Activated T-cell treated with anti-CD3 and anti-CD28 coated beads for 48 hours (primary cell): ENCODE measurements at regions not wholly inside any gene's neighbourhood (a gene's known extent, or its start where the extent isn't known, plus 50 kb on each side); places are given as distances from the start of the nearest gene placed in this dataset.

Experiments used
- DNase-seq: peaks from one replicate; pipeline ENCODE4 v3.0.0-alpha.2; 2020; ENCODE audit warnings: low read depth

GRCh38 chr9:86893811-86894490, 53.4 kb downstream of the GAS1 start:
- DNase-seq, result no peak

DNA sequence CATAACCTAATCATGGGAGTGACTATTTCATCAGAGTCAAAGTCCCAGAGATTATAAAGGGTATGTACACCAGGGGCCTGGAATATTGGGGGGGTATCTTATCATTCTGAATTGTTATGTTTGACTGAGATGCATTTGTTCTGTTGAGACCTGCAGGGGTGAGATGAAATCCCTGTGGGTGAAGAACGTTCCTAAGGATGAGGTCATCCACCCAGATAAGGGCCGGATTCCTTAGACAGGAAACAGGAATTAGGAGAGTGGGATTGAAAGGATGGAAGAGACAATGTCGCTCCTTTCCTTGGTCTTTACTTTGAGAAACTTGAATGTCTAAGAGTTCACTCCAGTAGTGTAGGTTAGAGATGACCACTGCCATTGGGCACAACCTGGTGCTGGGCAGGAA, 54.7 kb downstream of the GAS1 start:
- no peak for DNase-seq

DNA sequence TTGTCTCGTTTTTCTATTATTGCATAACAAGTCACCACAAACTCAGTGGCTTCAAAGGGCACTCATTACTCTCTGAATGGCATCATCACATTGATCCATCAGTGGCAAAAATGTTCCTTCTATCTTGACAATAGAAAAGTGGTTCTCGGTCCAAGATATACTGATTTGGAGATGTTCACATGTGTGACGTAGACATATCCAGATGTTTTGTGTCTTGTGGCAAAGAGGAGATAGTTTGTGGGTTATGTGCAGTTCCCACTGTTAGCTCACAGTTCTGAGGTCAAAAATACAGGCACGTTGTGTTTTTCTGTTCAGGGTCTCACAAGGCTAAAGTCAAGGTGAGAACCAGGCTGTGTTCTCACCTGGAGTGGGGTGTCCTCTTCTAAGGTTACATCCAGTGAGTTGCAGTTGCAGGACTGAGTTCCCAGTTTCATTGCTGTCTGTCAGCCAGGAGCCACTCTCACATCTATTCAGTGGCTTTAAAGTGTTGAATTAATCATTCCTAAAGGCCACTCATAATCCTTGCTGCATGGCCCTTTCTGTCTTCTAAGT, 55.3 kb downstream of the GAS1 start:
- DNase-seq, result no peak

DNA sequence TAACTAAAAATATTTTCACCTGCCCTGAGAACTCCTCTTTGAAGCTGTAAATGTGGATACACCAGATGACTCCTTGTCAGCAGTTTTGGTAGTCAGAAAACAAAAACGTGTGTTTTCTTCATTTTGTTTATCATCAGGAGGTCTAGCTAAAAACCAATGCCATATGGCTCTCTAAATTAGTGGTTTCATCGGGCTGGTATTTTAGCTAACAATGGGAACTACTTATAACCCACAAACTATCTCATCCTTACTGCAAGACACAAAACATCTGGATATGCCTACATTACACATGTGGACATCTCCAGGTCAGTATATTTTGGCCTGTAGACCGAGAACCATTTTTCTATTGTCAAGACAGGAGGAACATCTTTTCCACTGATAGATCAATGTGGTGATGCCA, 56.2 kb downstream of the GAS1 start:
- no peak for DNase-seq

- no peak for DNase-seq
Observed at GRCh38 chr9:86885232-86885631, 62.1 kb downstream of the GAS1 start.

GRCh38 chr9:86876621-86877196, 70.6 kb downstream of the GAS1 start:
- DNase-seq, result no peak

DNA sequence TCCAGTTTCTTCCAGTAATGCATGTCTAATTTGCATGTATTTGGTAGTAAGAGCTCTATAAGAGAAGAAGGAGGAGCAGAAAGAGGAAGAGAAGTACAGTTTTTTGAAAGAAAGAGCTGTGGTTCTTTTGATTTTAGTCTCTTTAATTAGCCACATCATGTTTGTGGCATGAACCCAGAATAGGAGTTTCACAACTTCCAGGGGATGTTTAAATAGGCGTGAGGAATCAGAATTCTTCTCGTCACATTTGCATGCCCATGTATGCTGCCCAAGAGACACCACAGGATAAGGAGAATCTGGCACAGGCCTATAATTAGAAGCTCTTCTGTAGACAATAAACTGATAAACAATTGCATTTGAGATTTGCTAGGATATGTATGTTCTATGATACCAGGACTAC, 78.7 kb downstream of the GAS1 start:
- DNase-seq, result no peak

- DNase-seq, result no peak
Observed at GRCh38 chr9:86867804-86868313, 79.4 kb downstream of the GAS1 start.

DNA sequence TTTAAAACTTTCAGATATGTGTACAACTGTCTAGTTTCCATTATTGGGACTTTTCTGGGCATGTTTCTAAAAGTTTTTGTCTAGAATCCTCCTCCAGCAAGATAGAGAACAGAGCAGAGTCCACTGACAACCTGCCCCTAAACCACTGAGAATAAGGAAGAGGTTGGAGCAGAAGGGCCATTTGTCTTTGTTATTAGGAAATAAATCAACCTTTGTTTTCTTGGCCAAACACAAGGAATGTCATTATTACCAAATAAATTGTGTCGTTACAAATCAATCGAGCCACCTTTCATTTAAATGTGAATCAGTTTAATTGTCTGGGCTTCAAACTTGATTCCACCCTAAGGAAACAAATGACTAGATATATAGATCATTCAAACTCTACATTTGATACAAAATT, 81.4 kb downstream of the GAS1 start:
- DNase-seq, result no peak

GRCh38 chr9:86860006-86860405, 87.3 kb downstream of the GAS1 start:
- no peak for DNase-seq

- DNase-seq, result no peak
Observed at GRCh38 chr9:86859056-86859455, 88.2 kb downstream of the GAS1 start.

DNA sequence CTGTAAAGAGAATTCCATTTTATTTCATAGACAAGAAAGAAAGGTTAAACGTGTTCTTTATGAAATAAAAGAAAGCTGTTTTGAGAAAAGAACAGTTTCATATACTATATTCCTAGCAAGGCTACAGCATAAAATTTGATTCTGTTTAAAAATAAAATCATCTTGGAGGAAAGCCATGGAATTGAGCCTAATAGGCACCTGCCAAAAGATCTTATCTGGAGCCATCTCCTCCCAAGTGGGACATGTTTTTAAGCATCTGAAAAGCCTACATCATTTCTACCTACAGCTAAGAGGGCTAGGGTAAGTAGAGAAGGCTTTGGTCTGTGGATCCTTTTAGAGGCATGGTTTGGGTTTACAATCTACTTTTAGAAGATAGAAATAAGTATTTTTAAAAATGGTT, 89.3 kb downstream of the GAS1 start:
- no peak for DNase-seq

DNA sequence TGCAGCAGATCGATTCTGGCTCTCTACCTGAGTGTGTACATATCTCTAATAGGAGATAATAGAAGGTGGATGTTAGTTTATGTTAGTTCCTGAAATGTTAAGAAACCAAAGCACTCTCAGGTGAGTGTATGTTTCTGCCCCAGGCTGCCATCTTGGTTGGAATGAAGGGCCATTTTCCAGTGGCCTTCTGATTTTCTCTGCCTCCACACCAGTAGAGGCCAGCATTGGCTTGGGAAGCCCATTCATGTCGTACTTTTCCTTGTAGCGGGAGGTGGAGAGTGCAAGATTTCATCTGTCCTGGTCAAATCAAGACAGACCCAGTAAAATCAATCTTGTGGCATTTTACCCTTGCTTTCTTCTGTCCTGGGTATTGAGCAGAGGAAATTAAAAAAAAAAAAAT, 91.0 kb downstream of the GAS1 start:
- DNase-seq, result no peak

DNA sequence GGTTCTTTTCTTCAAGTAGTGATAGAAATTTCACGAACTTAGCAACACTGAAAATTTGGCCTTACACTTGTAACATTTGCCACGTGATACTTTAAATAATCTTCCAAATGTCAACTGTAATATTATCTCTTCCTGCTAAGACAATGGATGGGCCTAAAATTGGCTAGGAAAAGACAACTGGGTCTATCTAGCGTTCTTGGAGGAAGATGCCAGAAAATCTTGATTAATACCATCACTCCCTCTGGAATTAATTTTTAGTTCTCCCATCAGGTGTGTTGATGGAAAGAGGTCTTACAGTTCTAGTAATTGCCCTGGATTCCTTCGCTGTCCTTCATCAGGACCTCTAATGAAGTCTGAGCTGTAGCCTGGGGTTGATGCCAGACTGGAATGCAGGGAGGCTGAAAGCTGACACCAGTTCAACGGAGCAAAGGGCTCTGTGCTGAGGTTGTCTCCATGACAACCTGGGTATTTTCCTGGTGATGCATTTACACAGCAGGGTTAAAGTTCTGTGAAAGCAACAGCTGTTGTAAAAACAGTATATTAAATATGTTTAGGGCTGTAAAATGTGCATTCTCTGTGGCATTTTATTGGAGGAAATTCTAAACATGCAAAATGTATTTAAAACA, 92.3 kb downstream of the GAS1 start:
- DNase-seq, result no peak

DNA sequence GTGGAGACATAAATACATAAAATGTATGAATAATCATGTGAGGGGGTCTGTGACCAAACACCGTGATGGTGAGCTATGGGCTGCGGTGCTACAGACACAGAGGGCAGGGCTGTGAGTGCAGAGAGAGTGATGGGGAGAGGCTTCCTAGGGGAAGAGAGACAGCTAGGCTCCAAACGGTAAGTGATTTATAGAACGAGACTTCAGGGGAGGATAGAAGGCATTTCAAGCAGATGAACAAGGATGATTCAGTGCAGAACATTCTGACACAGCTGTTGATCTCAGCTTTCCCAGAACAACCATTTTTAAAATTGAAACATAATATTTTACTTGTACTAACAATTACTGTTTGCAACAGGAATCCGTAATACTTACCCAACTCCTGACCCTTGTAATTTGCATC, 100.7 kb downstream of the GAS1 start:
- DNase-seq, result no peak

DNA sequence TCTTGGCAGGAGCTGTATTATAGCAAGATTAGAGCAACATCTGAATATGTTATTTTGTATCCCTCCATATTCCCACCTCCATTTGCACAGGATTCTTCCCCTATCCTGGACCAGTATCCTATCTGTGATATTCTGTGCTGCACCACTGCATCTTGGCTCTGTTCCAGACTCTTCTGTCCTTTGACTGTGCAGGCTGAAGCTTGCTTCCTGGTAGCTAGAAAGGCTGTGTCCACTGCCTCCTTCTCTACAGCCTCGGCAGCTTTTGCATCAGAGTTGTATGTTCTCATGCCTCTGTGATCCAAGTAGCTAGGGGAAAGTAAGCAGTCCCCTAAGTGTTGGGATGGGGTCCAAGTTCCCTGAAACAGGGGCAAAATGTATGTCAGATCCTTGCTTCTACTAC, 104.1 kb downstream of the GAS1 start:
- DNase-seq, result no peak

- no peak for DNase-seq
Observed at GRCh38 chr9:86842573-86842972, 104.7 kb downstream of the GAS1 start.

- DNase-seq, result no peak
Observed at GRCh38 chr9:86839522-86839921, 107.8 kb downstream of the GAS1 start.

DNA sequence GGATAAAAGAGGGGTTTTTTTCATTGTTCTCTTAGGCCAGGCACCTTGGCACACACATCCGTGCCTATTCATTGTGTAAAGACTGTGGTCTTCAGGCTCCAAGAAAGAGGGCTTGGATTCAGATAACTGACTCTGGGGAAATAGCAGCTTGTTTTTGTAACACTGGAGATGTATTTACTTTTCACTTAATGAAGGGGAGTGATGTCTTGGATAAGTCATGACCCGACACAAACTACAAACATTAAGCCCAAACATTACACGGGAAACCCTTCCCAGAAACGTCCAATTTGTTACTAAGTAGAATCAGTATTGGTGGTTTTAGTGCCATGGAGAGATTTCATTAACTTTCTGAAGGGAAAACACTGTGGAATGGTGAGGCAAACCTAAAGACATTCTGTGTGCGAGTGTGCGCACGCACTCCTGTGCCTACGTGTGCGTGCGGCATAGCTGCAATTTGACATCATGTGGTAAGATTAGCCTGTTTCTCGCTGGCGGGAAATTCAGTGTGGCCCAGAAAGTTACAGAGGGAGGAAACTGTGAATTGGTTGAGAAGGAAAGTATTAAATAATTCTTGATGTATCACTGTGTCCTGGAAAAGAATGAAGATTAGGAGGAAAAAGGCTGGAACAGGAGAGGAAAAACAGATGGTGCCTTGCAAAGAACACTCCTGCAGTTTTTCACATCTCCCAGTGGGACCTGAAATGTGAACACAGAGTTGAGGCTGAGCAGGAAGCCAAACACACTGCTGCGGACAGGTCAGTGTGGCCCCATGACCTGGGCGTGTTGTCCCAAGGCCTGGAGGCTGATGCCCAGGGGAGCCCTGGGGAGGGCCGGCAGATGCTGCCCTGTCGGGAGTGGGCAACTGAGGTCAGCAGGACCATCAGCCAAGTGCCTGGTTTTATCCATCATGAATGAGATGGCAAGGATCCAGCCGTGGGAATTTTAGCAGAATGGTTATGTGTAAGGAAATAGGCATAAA, 108.5 kb downstream of the GAS1 start:
- no peak for DNase-seq

- no peak for DNase-seq
Observed at GRCh38 chr9:86837345-86837744, 110.0 kb downstream of the GAS1 start.

GRCh38 chr9:86836797-86837196, 110.5 kb downstream of the GAS1 start:
- DNase-seq, result no peak

DNA sequence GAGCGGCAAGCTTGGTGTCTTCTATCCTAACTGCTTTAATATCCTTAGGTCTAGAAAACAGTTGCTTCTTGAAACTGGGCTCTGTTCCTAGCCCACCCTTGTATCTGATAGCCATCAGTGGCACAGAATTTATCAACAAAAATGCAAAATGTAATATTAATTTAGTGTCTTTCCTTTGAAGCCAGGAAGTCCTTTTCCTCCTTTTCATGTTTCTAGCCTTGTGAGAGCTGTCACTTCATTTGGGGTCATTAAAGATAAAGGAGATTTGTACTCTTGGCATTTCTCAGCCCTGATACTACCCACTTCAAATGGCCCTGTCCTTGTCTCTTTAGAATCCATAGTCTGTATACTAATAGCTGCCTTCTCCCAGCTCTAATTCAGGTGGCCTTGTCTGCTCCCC, 111.0 kb downstream of the GAS1 start:
- no peak for DNase-seq
